GM19463 (cell line): ENCODE measurements at regions not wholly inside any gene's neighbourhood (a gene's known extent, or its start where the extent isn't known, plus 50 kb on each side); places are given as distances from the start of the nearest gene placed in this dataset.

ENCODE experiments used
- ATAC-seq: cut with Tn5 transposase; IDR thresholded peaks from one replicate; pipeline ENCODE4 v1.9.1; 2021; ENCODE audit warnings: mild to moderate bottlenecking, moderate library complexity; ENCODE audit not compliant: unreplicated experiment

DNA sequence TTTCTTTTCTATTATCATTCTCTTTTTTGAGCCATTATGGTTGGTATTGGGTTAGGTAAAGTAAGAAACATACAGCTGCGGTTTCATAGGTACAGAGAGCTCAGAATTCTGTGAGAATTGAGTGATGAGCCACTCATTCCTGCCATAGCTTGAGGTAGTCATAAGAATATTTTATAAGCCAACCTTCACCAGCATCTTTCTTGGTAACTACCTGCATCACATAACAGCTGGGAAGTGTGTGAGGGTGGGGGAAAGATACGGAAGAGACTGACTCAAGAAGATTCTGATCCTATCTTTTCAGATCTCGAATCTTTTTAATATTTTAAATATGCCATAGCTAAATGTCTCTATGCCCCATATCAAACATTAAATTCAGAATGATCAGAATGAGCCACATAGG, 313.8 kb upstream of the DDX18 start:
- no peak for ATAC-seq

DNA sequence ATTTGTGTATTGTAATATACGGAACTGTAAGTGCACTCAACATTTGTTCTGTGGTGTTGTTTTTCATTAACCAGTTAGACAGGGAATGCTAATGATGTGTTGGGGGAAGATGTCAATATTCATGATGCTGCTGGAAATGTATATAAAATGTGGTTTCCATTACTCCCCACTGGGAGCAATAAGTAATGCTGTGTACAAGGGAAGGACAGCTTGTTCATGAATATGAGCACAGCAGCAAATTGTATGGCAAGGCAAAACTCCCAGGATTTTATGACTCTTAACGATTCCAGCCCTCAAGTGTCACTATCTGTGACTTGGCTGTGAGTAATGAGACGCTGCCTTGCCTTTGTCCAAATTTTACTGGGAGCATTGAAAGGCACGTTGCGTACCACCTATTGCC, 312.4 kb upstream of the DDX18 start:
- no peak for ATAC-seq

DNA sequence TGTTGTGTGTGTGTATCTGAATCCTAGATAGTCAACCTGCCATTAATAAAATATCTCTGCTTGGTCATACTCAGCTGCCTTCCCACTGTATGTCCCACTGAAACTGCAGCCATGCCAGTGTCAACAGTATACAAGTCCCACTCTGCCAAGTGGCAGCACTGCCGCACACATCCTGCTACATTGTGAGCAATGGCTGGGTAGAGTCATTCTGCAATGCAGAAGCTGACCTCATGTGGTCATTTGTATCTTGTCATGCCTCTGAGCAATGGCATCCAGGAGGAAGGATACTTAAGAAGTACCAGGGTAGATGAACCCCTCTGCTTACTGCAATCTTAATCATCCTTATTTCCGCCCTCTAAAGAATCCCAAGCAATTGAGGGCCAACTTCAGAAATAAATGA, 302.2 kb upstream of the DDX18 start:
- ATAC-seq, result no peak

- no peak for ATAC-seq
Observed at GRCh38 chr2:117514371-117514770, 300.1 kb upstream of the DDX18 start.

DNA sequence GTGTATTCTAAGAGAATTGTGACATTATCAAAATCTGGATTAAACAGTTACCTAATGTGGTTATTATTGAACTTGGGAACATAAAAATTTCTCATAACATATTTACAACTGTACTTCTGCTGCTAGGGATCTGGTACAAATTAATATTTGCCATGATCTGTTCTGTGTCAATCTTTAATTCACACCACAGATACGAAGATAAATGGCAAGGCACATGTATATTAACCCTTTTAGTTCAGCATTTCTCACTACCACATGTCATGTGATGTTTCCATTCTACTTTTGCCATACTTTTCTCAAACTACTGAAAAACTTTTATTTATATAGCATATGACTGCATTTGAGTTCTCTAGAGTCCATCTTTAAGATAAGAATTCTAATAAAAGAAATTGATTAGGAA, 295.3 kb upstream of the DDX18 start:
- no peak for ATAC-seq

GRCh38 chr2:117519721-117520120, 294.8 kb upstream of the DDX18 start:
- ATAC-seq, result no peak

DNA sequence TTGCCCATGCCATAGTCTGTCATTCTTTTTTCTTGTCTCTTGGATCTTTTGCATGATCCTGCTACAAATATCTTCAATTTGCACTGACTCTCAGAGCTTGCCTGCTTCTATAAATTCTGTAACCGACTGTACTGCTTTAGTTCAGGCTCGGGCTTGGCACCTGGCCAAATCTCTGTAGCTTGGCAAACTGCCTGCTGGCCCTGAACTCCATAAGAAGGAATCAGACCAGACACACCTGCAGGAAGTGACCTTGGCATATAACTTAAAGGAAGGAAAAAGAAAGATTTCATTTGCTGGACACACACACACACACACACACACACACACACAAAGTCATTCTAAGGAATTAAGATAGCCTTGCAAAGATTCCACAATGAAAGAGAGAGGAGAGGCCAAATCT, 291.2 kb upstream of the DDX18 start:
- ATAC-seq, result no peak

- no peak for ATAC-seq
Observed at GRCh38 chr2:117523711-117524238, 290.7 kb upstream of the DDX18 start.

GRCh38 chr2:117536139-117536538, 278.4 kb upstream of the DDX18 start:
- ATAC-seq, result no peak

DNA sequence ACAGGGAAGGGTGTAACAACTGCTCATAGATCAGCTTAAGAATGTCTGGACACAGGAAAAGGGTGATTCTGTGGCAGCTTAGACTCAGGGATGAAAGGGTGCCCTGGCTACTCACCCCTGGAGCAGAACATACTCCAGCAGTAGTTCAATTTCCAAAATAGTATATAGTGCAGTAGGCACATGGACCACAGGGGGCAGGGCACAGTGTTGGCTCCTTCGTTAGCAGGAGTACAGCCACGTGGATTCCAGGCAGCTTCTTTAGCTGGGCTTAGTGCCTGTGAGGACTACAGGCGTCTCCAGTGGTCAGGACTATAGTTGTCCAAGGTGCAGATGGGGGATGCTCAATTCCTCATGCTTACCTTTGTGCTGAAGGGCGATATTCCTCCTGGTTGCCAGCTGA, 277.5 kb upstream of the DDX18 start:
- no peak for ATAC-seq

- ATAC-seq, result no peak
Observed at GRCh38 chr2:117551858-117552257, 262.6 kb upstream of the DDX18 start.

DNA sequence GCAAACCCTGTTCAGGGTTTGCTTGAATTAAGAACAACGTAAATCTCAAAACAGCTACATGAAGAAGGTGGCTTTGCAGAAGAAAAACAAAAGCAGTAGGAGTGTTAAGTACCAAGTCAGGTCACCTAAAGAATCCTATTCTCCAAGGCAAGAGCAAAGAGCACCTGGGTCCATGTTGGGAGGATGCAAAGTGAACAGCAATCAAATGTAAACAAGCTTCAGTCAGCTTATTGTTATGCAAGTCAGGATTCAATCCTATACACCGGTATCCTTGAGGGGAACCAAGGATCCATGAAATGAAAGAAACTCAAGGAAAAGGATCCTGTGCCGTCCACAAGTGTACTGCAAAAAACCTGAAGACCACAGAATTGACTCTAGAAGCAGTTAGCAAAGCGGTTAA, 261.0 kb upstream of the DDX18 start:
- no peak for ATAC-seq

GRCh38 chr2:117555965-117556364, 258.5 kb upstream of the DDX18 start:
- no peak for ATAC-seq

DNA sequence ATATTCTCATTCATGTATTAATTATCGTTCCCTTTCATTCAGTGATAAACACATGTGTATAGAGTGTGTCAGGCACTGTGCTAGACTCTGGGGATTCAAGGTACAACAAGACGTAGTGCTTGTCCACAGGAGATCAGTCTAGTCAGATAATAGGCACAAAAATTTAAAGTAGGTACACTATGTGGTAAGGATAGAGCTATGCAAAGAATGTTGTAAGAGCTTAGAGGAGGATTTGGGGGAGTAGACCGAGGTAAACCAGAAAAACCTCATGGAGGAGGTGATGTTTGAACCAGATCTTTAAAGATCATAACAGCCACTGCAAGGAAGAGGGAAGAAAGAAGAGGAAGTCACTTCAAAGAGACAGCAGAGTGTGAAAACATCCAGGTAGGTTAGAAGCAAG, 256.9 kb upstream of the DDX18 start:
- no peak for ATAC-seq

DNA sequence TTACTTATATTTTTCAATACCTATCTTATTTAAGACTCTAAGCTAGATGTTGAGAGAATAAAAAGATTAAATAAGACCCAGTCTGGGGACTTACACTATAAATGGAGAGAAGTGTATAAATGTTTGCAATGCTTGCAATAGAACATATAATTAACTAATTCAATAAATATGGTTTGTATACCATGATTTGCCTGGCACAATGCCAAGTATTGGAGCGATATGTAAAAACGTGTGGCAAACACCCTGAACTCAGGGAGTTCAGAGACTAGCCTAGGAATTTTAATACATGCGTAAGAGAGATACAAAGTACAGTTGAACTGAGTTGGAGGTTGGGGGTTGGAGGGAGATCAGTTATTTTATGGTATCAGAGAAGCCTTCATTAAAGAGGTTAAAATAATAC, 251.8 kb upstream of the DDX18 start:
- ATAC-seq, result no peak

DNA sequence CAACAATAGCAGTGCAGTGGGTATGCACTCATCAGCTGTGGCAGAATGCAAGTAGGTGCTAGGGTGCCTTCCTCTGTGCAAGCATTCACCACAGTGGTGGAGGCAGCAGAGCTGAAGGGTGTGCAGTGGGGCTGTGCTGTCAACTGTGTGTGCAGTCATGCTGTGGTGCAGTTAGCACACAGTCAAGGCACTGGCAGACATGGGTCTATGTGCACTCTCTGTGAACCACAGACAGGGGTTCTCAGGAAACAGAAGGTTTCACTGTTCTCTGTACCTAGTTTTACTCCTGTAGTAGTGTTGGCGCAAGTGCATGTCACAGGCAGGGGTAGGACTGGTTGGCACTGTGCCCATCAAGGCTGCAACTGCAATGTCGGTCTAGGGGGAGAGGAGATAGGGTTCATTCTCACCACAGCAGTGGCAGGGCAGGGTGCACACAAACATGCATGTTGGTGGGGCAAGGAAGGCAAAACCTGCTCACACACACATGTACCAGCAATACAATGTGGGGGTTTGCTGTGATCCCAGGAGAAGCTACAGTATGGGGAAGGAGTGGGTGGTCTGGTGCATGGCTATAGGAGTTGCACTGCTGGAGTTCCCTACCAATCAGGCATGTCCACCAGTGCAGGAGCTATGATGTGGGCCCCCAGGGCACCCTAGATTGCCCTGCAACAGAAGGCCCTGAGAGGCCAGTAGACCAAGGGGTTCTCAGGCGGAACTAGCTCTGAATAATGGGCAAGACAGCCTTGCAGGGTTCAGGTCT, 242.7 kb upstream of the DDX18 start:
- no peak for ATAC-seq

DNA sequence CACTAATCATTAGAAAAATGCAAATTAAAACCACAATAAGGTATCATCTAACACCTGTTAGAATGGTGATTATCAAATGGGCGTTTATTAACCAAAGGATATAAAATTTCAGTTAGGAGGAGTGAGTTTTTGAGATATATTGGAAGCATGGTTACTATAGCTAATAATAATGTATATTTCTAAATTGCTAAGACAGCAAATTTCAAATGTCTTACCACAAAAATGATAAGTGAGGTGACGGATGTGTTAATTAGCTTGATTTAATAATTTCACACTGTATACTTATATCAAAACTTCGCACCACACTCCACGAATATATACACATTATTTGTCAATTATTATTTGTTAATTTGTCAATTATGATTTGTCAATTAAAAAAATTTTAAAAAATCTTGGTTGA, 227.2 kb upstream of the DDX18 start:
- no peak for ATAC-seq

DNA sequence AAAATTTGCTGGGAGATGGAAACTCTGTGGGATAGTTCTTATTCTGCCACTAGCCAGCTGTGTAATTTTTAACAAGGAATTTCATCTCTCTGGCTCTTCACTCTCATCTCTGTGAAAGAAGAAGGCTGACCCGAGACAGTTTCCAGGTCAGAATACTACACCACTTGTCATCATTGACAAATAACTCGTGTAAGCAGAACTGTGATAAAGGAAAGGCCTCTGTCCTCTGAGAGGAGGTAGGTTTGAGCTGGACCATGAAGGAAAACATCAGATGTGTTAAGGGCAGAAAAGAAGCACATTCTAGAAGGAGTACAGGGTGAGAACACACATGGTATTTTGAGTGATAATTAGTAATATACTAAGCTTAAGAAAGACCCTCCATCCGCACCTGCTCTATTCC, 211.4 kb upstream of the DDX18 start:
- no peak for ATAC-seq

GRCh38 chr2:117603567-117603966, 210.9 kb upstream of the DDX18 start:
- no peak for ATAC-seq

GRCh38 chr2:117607202-117607601, 207.3 kb upstream of the DDX18 start:
- no peak for ATAC-seq

DNA sequence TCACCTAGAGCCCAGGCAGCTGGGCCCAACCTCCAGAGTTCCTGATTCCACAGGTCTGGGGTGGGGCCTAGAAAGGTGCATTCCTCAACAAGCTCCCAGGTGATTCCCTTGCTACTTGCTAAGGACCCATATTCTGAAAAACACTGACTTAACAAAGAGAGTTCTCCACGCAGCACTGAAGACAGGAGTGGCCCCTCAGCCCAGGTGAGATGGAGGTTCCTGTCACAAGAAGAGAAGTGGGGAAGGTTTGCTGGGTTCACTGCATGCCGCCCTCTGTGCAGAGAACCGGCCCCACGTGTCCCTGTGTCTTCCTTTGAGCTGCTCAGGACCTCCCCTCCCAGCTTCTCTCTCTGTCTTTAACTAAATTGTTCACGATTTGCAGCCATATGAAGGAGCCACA, 201.4 kb upstream of the DDX18 start:
- no peak for ATAC-seq

DNA sequence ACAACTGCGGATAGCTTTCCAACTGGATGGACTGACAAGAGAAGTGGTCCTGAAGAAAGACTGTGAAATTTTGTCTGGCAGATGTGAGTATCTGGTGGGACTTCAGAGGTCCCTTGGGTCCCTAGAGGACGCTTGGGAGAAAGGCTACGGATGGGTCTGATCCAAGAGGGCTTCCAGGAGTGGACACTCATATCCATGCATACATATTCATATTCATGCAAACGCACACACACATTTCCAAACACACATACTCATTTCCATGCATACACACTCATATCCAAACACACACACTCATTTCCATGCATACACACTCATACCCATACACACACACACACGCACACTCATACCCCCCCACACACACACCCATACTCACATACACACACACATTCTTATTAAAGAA, 200.2 kb upstream of the DDX18 start:
- no peak for ATAC-seq
